IMR-90 (cell line): ENCODE measurements at regions not wholly inside any gene's neighbourhood (a gene's known extent, or its start where the extent isn't known, plus 50 kb on each side); places are given as distances from the start of the nearest gene placed in this dataset.

Source experiments
- ATAC-seq: fragments of 200-7000 bp; cut with Tn5 transposase; 2 replicates; pipeline ENCODE4 v1.9.1; 2020; ENCODE audit warnings: low read depth, mild to moderate bottlenecking, moderate library complexity
- BruUV-seq: library from RNA; stranded (reverse); fragments of 400-500 nt; replicated peaks from 2 replicates; lab custom pipeline; 2021; lab: Mats Ljungman, UMichigan
- CTCF ChIA-PET: fragments of 300-600 bp; formaldehyde crosslinking; extraction: SDS; loops from one replicate; lab custom pipeline; 2021; ENCODE audit warnings: antibody characterized with exemption; lab: Yijun Ruan, JAX
- POLR2A ChIA-PET: fragments of 300-600 bp; sonication (Branson Sonifier 250); formaldehyde crosslinking; loops from one replicate; lab custom pipeline; 2022; ENCODE audit warnings: antibody characterized with exemption; ENCODE audit not compliant: unreplicated experiment; lab: Charles Lee
- DNase-seq: peaks from one replicate; pipeline ENCODE4 v3.0.0; 2013
- H2AFZ ChIP-seq: replicated peaks from 2 replicates; pipeline ENCODE3; 2013; ENCODE audit warnings: low read length, mild to moderate bottlenecking; ENCODE audit not compliant: poor library complexity
- H2AK5ac ChIP-seq: 2 replicates; pipeline ENCODE4 v1.6.1; 2013; ENCODE audit warnings: low read depth, low read length, inconsistent platforms
- H2AK9ac ChIP-seq: replicated peaks from 2 replicates; pipeline ENCODE3; 2013; ENCODE audit warnings: mild to moderate bottlenecking, low read depth, low read length, moderate library complexity; ENCODE audit not compliant: poor library complexity
- H2BK120ac ChIP-seq: 2 replicates; pipeline ENCODE4 v1.6.1; 2013; ENCODE audit warnings: low read depth, low read length, inconsistent platforms
- H2BK15ac ChIP-seq: 3 replicates; pipeline ENCODE4 v1.6.1; 2013; ENCODE audit warnings: low read depth, low read length, inconsistent platforms
- H2BK20ac ChIP-seq: 2 replicates; pipeline ENCODE4 v1.6.1; 2013; ENCODE audit warnings: low read depth, mild to moderate bottlenecking, inconsistent platforms, low read length, moderate library complexity
- H2BK5ac ChIP-seq: 2 replicates; pipeline ENCODE4 v1.6.1; 2013; ENCODE audit warnings: mild to moderate bottlenecking, low read depth, low read length, inconsistent platforms; ENCODE audit not compliant: poor library complexity, severe bottlenecking
- H3K14ac ChIP-seq: replicated peaks from 2 replicates; pipeline ENCODE4 v1.6.1; 2013; ENCODE audit warnings: low read depth, low read length, inconsistent platforms
- H3K18ac ChIP-seq: 2 replicates; pipeline ENCODE4 v1.6.1; 2013; ENCODE audit warnings: low read depth, low read length, control low read depth
- H3K23ac ChIP-seq: 2 replicates; pipeline ENCODE4 v1.6.1; 2013; ENCODE audit warnings: low read depth, low read length, inconsistent platforms
- H3K27ac ChIP-seq: 2 replicates; pipeline ENCODE4 v1.5.1; 2013; ENCODE audit warnings: mild to moderate bottlenecking, control low read depth, low read length; ENCODE audit not compliant: insufficient read depth
- H3K27me3 ChIP-seq: 2 replicates; pipeline ENCODE4 v1.6.1; 2013; ENCODE audit warnings: low read length; ENCODE audit not compliant: control insufficient read depth, insufficient read depth
- H3K36me3 ChIP-seq: 2 replicates; pipeline ENCODE4 v1.6.1; 2013; ENCODE audit warnings: low read length, mixed read lengths; ENCODE audit not compliant: control insufficient read depth, insufficient read depth
- H3K4ac ChIP-seq: 2 replicates; pipeline ENCODE4 v1.6.1; 2013; ENCODE audit warnings: low read depth, low read length, inconsistent platforms
- H3K4me1 ChIP-seq: 2 replicates; pipeline ENCODE4 v1.6.1; 2013; ENCODE audit warnings: low read length, mixed read lengths; ENCODE audit not compliant: control insufficient read depth, insufficient read depth
- H3K4me2 ChIP-seq: 2 replicates; pipeline ENCODE4 v1.6.1; 2013; ENCODE audit warnings: low read depth, mild to moderate bottlenecking, control low read depth, low read length, moderate library complexity
- H3K4me3 ChIP-seq: 2 replicates; pipeline ENCODE4 v1.5.1; 2013; ENCODE audit warnings: low read depth, mild to moderate bottlenecking, control low read depth, low read length, moderate library complexity; ENCODE audit not compliant: insufficient read depth
- H3K56ac ChIP-seq: 2 replicates; pipeline ENCODE4 v1.6.1; 2013; ENCODE audit warnings: low read length, inconsistent platforms; ENCODE audit not compliant: insufficient read depth; ENCODE audit errors: extremely low read depth
- H3K79me1 ChIP-seq, 2 experiments: 2 replicates each; pipeline ENCODE4 v1.6.1; 2013; ENCODE audit warnings: low read length in 2 of 2, inconsistent platforms in 1 of 2, low read depth in 1 of 2
- H3K9ac ChIP-seq: 2 replicates; pipeline ENCODE4 v1.6.1; 2013; ENCODE audit warnings: low read depth, low read length, control low read depth
- H3K9me1 ChIP-seq: 2 replicates; pipeline ENCODE4 v1.6.1; 2013; ENCODE audit warnings: low read length, inconsistent platforms; ENCODE audit not compliant: insufficient read depth
- H3K9me3 ChIP-seq: 2 replicates; pipeline ENCODE4 v1.6.1; 2013; ENCODE audit warnings: low read length; ENCODE audit not compliant: control insufficient read depth, insufficient read depth
- H4K20me1 ChIP-seq: 2 replicates; pipeline ENCODE4 v1.6.1; 2013; ENCODE audit warnings: low read length, inconsistent platforms; ENCODE audit not compliant: insufficient read depth
- H4K5ac ChIP-seq: 2 replicates; pipeline ENCODE4 v1.6.1; 2013; ENCODE audit warnings: mild to moderate bottlenecking, low read depth, low read length, control low read depth
- H4K8ac ChIP-seq, 2 experiments: 2 replicates each; pipeline ENCODE4 v1.6.1; 2013; ENCODE audit warnings: low read depth in 2 of 2, low read length in 2 of 2, control low read depth in 1 of 2, inconsistent platforms in 1 of 2
- H4K91ac ChIP-seq: 2 replicates; pipeline ENCODE4 v1.6.1; 2013; ENCODE audit warnings: low read depth, low read length, inconsistent platforms; ENCODE audit not compliant: insufficient read depth
- POLR2A ChIP-seq: IDR thresholded peaks from 2 replicates; pipeline ENCODE4 v1.6.1; 2012; ENCODE audit warnings: mild to moderate bottlenecking, low read depth, low read length
- RCOR1 ChIP-seq: IDR thresholded peaks from 2 replicates; pipeline ENCODE4 v1.6.1; 2012; ENCODE audit warnings: mild to moderate bottlenecking, low read length, improper control_type of control experiment; ENCODE audit not compliant: insufficient replicate concordance
- RFX5 ChIP-seq: IDR thresholded peaks from 2 replicates; pipeline ENCODE4 v1.8.0; 2012; ENCODE audit warnings: low read depth, mild to moderate bottlenecking, low read length, moderate library complexity
- WGBS, 2 experiments: methylation state at CpG; one replicate each; pipeline versions ENCODE4 v1.1.5 to v1.1.7; 2013; ENCODE audit warnings: missing lambda C conversion rate in 2 of 2; ENCODE audit not compliant: insufficient read length in 1 of 2; ENCODE audit errors: extremely low coverage in 2 of 2; 5-methylcytosine and 5-hydroxymethylcytosine counted together
- dilution Hi-C: fragments of 300-500 bp; cut with HindIII; formaldehyde crosslinking; loops from one replicate; pipeline ENCODE4 v1.14.3; 2018; ENCODE audit warnings: low sequenced_read_pairs; ENCODE audit not compliant: unreplicated experiment
- in situ Hi-C: fragments of 300-500 bp; cut with MboI; formaldehyde crosslinking; loops from 3 replicates; pipeline ENCODE4 v1.14.3; 2019; ENCODE audit warnings: low sequenced_read_pairs, inconsistent platforms, mixed read lengths
- intact Hi-C: fragments of 100-400 bp; cut with micrococcal nuclease; formaldehyde crosslinking; loops from 2 replicates; pipeline ENCODE4 v1.10.0; 2022

- Histone ChIP-seq H2AK9ac (no peak overlapping the region), H4K91ac (no peak overlapping the region), H3K27me3 (no peaks in the 10 kb centered on the region), H3K9ac (no peak overlapping the region), H2BK120ac (no peak overlapping the region), H4K20me1 (no peaks in the 10 kb centered on the region), H3K4me3 (no peak overlapping the region), H3K9me1 (no peaks in the 10 kb centered on the region), H4K8ac (no peak overlapping the region), H3K23ac (no peak overlapping the region), H2BK20ac (no peak overlapping the region), H3K14ac (no peak overlapping the region), H3K18ac (no peak overlapping the region), H3K56ac (no peak overlapping the region), H4K5ac (no peak overlapping the region), H2AK5ac (no peak overlapping the region), H2AFZ (no peak overlapping the region), H3K27ac (no peak overlapping the region), H3K79me1 (no peaks in the 10 kb centered on the region), H3K4me2 (no peak overlapping the region), H3K36me3 (no peaks in the 10 kb centered on the region), H3K4ac (no peak overlapping the region), H2BK5ac (no peak overlapping the region), H3K9me3 (no peaks in the 10 kb centered on the region), H3K4me1 (no peaks in the 10 kb centered on the region), H2BK15ac (no peak overlapping the region)
- intact Hi-C loops = no loop called here
- dilution Hi-C loops = no loop called here
- BruUV-seq = no TSS peak
- in situ Hi-C loops = no loop called here
- TF ChIP-seq POLR2A (no peak), RCOR1 (no peak), RFX5 (no peak)
- POLR2A ChIA-PET = no interaction called here
- no peak for ATAC-seq
- no CpG with 5 or more reads among the region's 3 CpGs for WGBS, 2 experiments
- CTCF ChIA-PET = no interaction called here
- no peak for DNase-seq
These were observed 68.1 kb upstream of the APP start for GRCh38 chr21:26238646-26239045.
